SU-DHL-6 (cell line): ENCODE measurements at regions not wholly inside any gene's neighbourhood (a gene's known extent, or its start where the extent isn't known, plus 50 kb on each side); places are given as distances from the start of the nearest gene placed in this dataset.

Experiments
- EZH2phosphoT487 ChIP-seq: fragments of 200-600 bp; sonication (generic), shearing (Covaris generic); conservative IDR thresholded peaks from 2 replicates; pipeline ENCODE4 v1.6.1; 2018; ENCODE audit warnings: mild to moderate bottlenecking, antibody characterized with exemption, low read length, moderate library complexity, mixed read lengths
- TF ChIP-seq, protein P1 (sequence below): fragments of 200-600 bp; sonication (generic); IDR thresholded peaks from one replicate; pipeline ENCODE4 v1.5.1; 2017; ENCODE audit warnings: antibody characterized with exemption, mild to moderate bottlenecking, low read length, moderate library complexity; ENCODE audit not compliant: insufficient read depth, poor library complexity, severe bottlenecking

DNA sequence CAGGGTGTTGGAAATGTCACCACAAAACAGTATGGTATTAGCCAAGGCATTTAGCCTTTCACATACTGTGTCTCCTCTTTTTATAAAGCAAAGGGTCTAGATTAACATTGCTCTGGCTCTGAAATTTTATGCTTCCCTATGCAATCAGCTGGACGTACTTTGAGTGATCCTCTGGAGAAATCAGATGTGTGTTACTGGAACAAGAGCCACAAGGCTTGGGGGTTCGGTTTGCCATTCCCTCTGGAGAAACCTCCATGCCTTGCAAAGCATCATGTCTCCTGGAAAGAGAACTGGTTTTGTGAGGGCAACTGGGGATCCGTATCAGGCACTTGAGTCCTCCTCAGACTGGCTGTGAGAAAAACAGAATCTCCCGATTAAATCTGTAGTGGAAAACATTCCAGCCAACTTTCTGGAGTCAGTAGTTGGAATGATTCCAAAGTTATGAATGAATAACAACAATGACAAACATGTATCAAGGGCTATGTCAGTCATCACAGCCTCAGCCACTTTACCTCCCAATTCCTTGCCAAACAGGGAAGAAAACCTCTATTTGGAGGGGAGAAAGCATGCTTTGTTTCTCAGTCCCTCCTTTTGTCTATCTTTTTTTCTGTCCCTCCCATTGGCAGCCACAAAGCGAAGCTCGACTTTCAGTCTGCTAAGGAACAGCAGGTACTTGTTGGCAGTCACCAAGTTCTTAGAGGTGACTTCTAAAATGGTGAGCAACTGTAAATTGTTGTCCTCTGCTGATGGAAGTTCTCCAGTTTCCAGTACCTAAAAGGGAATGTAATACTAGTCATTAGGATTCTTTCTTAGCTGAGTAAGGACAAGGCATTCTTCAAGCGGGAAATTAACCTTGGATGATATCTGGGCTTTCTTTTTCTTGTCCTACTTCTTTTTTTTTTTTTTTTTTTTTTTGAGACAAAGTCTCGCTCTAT lies 864.8 kb upstream of the AUTS2 start:
- TF ChIP-seq EZH2phosphoT487 = no peak
- TF ChIP-seq, protein P1, sequence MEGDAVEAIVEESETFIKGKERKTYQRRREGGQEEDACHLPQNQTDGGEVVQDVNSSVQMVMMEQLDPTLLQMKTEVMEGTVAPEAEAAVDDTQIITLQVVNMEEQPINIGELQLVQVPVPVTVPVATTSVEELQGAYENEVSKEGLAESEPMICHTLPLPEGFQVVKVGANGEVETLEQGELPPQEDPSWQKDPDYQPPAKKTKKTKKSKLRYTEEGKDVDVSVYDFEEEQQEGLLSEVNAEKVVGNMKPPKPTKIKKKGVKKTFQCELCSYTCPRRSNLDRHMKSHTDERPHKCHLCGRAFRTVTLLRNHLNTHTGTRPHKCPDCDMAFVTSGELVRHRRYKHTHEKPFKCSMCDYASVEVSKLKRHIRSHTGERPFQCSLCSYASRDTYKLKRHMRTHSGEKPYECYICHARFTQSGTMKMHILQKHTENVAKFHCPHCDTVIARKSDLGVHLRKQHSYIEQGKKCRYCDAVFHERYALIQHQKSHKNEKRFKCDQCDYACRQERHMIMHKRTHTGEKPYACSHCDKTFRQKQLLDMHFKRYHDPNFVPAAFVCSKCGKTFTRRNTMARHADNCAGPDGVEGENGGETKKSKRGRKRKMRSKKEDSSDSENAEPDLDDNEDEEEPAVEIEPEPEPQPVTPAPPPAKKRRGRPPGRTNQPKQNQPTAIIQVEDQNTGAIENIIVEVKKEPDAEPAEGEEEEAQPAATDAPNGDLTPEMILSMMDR = no peak
